ACC112 (cell line): ENCODE measurements at regions not wholly inside any gene's neighbourhood (a gene's known extent, or its start where the extent isn't known, plus 50 kb on each side); places are given as distances from the start of the nearest gene placed in this dataset.

Source experiments
- H2AFZ ChIP-seq: fragments of 200-600 bp; sonication (generic); one replicate; pipeline ENCODE4 v1.6.0; 2017; ENCODE audit warnings: antibody characterized with exemption, low read length; ENCODE audit not compliant: unreplicated experiment
- H3K27ac ChIP-seq: fragments of 200-600 bp; sonication (generic); 2 replicates; pipeline ENCODE4 v1.5.1; 2014; ENCODE audit warnings: low read depth, mild to moderate bottlenecking, antibody characterized with exemption, low read length, moderate library complexity
- H3K27me3 ChIP-seq: fragments of 200-600 bp; sonication (generic); 2 replicates; pipeline ENCODE4 v1.6.1; 2014; ENCODE audit warnings: mild to moderate bottlenecking, antibody characterized with exemption, low read length, moderate library complexity, mixed read lengths; ENCODE audit not compliant: insufficient read depth
- H3K36me3 ChIP-seq: fragments of 200-600 bp; sonication (generic); 2 replicates; pipeline ENCODE4 v1.6.1; 2016; ENCODE audit warnings: mild to moderate bottlenecking, antibody characterized with exemption, low read length, moderate library complexity, mixed read lengths; ENCODE audit not compliant: insufficient read depth
- H3K4me1 ChIP-seq: fragments of 200-600 bp; sonication (generic); one replicate; pipeline ENCODE4 v1.6.1; 2016; ENCODE audit warnings: low read length, mixed read lengths; ENCODE audit not compliant: insufficient read depth, unreplicated experiment, control insufficient read depth
- H3K4me3 ChIP-seq: fragments of 200-600 bp; sonication (generic); 2 replicates; pipeline ENCODE4 v1.5.1; 2014; ENCODE audit warnings: mild to moderate bottlenecking, low read depth, low read length
- H3K79me2 ChIP-seq: fragments of 200-600 bp; sonication (generic); one replicate; pipeline ENCODE4 v1.6.0; 2016; ENCODE audit warnings: low read length; ENCODE audit not compliant: control insufficient read depth, unreplicated experiment, insufficient read depth

DNA sequence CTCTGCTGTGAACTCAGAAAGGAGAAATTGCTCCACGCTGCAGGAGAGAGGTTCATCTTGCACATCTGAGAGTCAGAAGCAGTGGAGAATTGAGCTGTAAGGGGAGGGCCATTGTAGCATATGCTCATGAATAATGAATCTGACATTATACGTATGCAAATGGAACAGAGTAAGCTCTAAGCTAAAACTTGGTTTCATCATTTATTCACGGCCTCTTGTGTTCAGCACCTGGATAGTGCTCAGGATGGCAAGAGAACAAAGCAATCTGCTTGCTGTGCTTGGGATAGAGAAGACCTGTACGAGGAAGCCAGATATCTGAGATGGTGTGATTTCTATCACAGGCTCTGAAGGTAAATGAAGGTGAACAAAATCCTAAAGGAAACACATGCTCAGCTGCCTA, 87.9 kb upstream of the GCFC2 start:
- Histone ChIP-seq H3K4me3 (no peak overlapping the region), H3K36me3 (no peaks in the 10 kb centered on the region), H3K27me3 (peaks cover 6% of the 10 kb centered on the region; the same call in 1 of the 2 replicates), H3K27ac (no peak overlapping the region), H3K4me1 (no peaks in the 10 kb centered on the region), H3K79me2 (no peaks in the 10 kb centered on the region), H2AFZ (no peak overlapping the region)

DNA sequence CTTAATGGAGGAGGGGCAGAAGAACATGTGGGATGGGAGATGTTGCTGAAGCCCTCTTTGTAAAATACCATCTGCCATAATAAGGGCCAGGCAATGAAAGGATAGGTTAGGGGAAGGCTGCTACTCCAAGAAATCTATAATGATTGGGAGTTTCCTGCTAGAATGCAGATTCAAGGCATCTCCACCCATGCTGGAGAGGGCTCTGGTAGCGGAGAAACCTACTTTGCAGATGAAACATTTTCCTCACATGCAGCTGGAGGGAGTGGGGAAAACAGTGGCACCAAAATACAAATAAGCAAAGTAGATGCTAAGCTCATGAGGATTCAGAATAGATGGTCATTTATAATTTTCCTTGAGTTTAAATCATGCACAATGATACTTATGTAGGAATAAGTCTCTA, 82.3 kb upstream of the GCFC2 start:
- Histone ChIP-seq H3K4me1 (no peaks in the 10 kb centered on the region), H3K27me3 (peaks cover 20% of the 10 kb centered on the region; the same call in 1 of the 2 replicates), H2AFZ (no peak overlapping the region), H3K4me3 (no peak overlapping the region), H3K36me3 (no peaks in the 10 kb centered on the region), H3K27ac (no peak overlapping the region), H3K79me2 (no peaks in the 10 kb centered on the region)

DNA sequence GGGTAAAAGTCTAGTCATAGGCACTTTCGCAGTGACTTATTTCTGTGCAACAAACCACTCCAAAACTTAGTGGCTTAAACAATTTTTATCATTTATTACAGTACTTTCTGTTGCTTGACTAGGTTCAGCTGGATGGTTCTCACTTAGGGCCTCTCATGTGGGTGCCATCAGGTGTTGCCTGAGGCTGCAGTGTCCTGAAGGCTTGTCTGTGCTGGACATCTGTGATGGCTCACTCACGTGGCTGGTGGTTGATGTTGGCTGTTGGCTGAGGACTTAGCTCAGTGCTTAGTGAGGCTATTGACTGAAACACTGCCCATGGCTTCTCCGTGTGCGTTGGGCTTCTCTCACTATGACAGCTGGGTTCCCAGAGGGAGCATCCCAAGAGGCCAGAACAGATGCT, 81.4 kb upstream of the GCFC2 start:
- Histone ChIP-seq H3K4me1 (no peaks in the 10 kb centered on the region), H2AFZ (no peak overlapping the region), H3K79me2 (no peaks in the 10 kb centered on the region), H3K4me3 (no peak overlapping the region), H3K27ac (no peak overlapping the region), H3K27me3 (peaks cover 20% of the 10 kb centered on the region; the same call in 1 of the 2 replicates), H3K36me3 (no peaks in the 10 kb centered on the region)

DNA sequence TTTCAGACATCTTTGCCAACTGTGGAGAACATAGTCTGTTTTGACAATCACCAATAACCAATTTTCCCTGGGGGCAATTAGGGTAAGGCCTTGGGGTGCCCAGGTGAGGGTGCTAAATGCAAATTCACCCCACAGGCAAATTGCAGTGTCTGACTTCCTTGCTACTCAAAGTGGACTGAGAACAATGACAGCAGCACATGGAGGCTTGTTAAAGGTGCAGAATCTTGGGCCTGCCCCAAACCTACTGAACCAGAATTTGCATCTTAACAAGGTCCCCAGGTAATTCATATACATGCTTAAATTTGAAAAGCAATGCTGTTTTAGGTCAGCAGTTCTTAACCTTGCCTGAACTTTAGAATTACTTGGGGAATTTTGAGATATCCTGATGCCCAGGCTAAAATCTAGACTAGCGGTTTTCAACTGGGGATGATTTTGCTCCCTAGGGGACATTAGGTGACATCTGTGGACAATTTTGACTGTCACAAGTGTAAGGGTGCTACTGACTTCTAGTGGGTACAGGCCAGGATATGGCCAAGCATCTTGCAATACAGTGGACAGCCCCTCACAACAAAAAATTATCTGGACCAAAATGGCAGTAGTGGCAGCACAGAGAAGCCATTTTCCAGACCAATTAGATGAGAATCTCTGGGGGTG, 80.2 kb upstream of the GCFC2 start:
- no peak overlapping the region for H2AFZ ChIP-seq
- no peaks in the 10 kb centered on the region for H3K79me2 ChIP-seq
- no peak overlapping the region for H3K27ac ChIP-seq

DNA sequence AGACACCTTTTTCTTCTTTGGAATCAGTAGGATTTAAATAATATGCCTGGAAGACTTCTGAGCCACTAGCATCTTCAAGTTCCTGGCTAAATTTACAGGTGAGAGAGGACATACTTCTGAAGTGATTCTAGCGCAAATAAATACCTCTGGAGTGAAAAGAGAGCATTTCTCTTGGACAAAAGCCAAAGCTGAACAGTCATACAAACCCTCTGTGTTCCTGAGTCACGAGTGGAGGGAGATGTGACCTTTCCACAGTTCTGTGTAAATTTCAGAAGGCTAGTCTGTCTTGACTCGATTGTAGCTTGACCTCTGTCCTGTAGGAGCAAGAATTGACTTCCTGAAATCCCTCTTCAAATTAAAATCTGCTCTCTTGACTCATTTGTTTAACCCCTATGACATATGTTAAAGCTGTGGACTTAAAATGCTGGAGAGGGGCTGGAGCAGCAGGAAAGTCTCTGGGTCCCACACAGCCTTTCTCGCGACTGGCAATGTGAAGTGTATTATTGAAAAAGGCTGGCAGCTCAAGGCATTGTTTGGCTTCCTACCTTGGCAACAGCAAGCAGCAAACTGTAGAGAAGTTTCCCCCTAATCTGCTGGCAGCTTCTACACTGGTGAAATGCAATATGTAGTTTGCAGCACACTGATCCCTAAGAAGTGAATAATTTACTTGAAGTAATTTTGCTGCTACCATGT, 79.6 kb upstream of the GCFC2 start:
- no peak overlapping the region for H3K4me3 ChIP-seq
- H3K27ac ChIP-seq: no peak overlapping the region
- no peaks in the 10 kb centered on the region for H3K79me2 ChIP-seq
- H3K27me3 ChIP-seq: peaks cover 20% of the 10 kb centered on the region; the same call in 1 of the 2 replicates
- H3K36me3 ChIP-seq: no peaks in the 10 kb centered on the region
- H2AFZ ChIP-seq: no peak overlapping the region
- H3K4me1 ChIP-seq: no peaks in the 10 kb centered on the region

More for the DNA sequence above, 80.2 kb upstream of the GCFC2 start:
- H3K27me3 ChIP-seq: peaks cover 20% of the 10 kb centered on the region; the same call in 1 of the 2 replicates
- no peaks in the 10 kb centered on the region for H3K36me3 ChIP-seq
- H3K4me3 ChIP-seq: no peak overlapping the region
- H3K4me1 ChIP-seq: no peaks in the 10 kb centered on the region

DNA sequence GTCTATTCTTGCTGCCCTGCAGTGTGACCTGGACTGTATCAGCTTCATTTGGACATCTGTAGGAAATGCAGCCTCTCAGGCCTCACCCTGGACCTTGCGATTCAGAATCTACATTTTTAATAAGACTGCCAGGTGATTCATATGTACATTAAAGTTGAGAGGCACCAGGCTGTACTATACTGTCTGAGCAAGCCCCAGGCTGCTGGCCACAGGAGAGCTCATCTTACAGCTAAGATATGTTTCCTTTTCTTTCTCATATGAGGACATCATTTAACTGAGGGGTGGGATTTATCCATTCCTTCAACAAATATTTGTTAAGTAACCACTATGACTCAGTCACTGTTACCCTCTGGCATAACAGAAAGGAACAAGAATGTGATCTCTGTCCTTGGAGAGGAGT, 78.2 kb upstream of the GCFC2 start:
- Histone ChIP-seq H3K27ac (no peak overlapping the region), H3K4me1 (no peaks in the 10 kb centered on the region), H3K79me2 (no peaks in the 10 kb centered on the region), H3K36me3 (no peaks in the 10 kb centered on the region), H3K27me3 (peaks cover 14% of the 10 kb centered on the region; the same call in 1 of the 2 replicates), H3K4me3 (no peak overlapping the region), H2AFZ (no peak overlapping the region)

DNA sequence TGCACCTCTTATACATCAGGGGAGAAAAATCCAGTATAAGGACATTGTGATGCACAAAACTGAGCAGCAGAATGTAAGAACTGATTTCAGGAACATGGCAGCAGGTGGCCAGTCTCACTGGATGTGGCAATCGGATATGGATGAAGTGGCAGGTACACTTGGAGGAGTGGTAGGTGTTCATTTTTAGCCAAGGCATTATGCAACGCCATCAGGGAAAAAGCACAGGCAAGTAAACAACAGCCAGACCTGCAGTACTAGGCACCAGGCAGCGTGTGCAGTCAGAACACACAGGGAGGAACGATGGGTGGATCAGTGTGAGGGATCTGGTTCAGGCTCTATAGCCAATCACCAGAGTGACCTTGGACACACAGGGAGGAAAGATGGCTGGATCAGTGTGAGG, 77.4 kb upstream of the GCFC2 start:
- H3K36me3 ChIP-seq: no peaks in the 10 kb centered on the region
- no peak overlapping the region for H2AFZ ChIP-seq
- H3K4me1 ChIP-seq: no peaks in the 10 kb centered on the region
- H3K4me3 ChIP-seq: no peak overlapping the region
- H3K79me2 ChIP-seq: no peaks in the 10 kb centered on the region
- H3K27ac ChIP-seq: no peak overlapping the region
- H3K27me3 ChIP-seq: peaks cover 14% of the 10 kb centered on the region; the same call in 1 of the 2 replicates

DNA sequence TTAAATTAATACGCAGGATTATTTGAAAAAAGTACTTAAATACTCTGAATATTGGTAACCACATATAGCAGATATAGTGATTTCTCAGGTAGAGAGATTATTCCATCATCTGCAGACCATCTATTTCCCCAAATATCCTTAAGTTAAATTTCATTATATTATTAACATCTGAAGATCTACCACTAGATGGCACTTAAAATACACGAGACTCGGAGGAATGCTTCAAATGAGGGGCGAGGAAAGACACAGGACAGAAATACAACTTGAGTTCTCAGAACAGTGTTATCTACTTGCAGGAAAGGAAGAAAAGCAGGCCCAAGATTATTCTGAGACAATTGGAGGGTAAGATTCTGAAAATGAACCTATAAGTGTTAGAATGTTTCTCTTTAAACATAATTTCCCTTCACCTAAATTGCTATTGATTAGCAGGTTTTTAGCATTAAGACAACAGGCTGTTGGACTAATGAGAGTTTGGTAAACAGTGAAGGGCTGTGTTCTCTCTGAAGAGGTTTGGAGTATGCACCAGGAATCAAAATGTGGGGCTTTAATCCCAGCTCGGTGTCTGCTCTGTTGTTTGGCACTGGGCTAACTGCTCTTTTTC, 76.9 kb upstream of the GCFC2 start:
- Histone ChIP-seq H3K4me3 (no peak overlapping the region), H3K4me1 (no peaks in the 10 kb centered on the region), H3K27ac (no peak overlapping the region), H2AFZ (no peak overlapping the region), H3K27me3 (peaks cover 14% of the 10 kb centered on the region; the same call in 1 of the 2 replicates), H3K79me2 (no peaks in the 10 kb centered on the region), H3K36me3 (no peaks in the 10 kb centered on the region)

DNA sequence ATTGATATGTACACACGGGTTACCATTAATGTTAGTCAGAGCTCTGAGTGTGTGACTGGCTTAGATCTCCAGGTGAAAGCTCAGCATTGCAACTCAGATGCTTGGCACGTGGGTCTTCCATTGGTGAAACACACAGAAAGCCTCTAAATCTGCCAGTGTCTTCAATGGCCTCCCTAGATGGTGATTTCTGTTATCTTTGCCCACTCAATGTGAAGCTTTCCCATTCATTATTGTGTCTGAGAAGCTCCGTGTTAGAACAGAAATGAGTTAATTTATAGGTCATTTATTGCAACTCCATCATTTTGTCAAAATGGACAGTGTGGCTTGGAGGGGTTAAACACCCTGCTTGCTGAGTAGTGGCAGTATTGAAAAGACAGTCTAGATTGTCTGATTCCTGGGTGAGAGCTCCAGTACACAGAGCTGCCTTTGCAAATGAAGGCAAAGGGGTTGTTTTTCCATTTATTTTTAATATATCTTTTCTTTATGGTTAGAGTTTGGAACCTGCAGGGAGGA, 64.7 kb upstream of the GCFC2 start:
- no peak overlapping the region for H2AFZ ChIP-seq
- H3K4me1 ChIP-seq: no peaks in the 10 kb centered on the region
- H3K4me3 ChIP-seq: no peak overlapping the region
- H3K27me3 ChIP-seq: peaks cover 32% of the 10 kb centered on the region
- no peaks in the 10 kb centered on the region for H3K79me2 ChIP-seq
- H3K27ac ChIP-seq: no peak overlapping the region
- no peaks in the 10 kb centered on the region for H3K36me3 ChIP-seq

DNA sequence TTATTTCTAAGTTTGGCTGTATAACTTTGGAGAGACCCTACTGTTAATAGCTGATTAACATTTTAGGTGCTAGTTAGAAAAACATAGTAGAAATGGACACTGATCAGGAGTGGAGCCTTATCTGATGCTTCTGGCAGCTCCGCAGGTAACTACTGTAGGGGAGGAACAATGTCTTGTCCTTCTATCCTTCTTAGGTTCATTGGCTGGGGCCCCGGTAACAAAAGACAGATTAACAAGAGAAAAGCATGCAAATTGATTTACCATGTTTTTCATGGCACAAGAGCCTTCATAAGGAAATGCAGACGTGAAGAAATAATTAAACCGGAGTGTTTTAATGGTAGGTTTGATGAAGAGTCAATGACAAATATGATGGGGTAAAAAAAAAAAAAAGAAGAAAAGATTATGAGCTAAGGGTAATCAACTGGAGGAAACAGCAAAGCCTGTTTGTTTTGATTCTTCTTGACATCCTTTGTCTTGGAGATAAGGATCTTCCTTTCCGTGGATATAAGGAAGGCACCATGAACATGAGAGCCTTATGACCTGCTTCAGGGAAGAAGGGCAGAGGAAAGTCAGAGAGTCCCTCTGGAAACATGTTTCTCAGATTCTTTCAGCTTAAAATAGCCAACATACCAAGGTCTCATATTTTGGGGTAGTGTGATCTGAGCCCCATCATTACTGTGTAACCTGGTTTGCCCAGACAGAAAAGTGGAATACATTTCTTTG, 62.4 kb upstream of the GCFC2 start:
- Histone ChIP-seq H3K4me1 (no peaks in the 10 kb centered on the region), H3K27me3 (peaks cover 41% of the 10 kb centered on the region), H3K4me3 (no peak overlapping the region), H3K27ac (no peak overlapping the region), H3K79me2 (no peaks in the 10 kb centered on the region), H3K36me3 (no peaks in the 10 kb centered on the region), H2AFZ (no peak overlapping the region)
